CD4-positive, alpha-beta T cell (primary cell): ENCODE measurements at regions not wholly inside any gene's neighbourhood (a gene's known extent, or its start where the extent isn't known, plus 50 kb on each side); places are given as distances from the start of the nearest gene placed in this dataset.
"Not testable (repeated sequence)": the region's sequence is repeated elsewhere in the genome, so short reads cannot be mapped to it uniquely, and the experiment has no call there.

Experiments used
- ATAC-seq: fragments of 200-7000 bp; cut with Tn5 transposase; one replicate; pipeline ENCODE4 v1.10.0; 2022; ENCODE audit warnings: mild to moderate bottlenecking; ENCODE audit not compliant: poor library complexity
- CTCF ChIA-PET: fragments of 350-600 bp; sonication (Branson Sonifier 250); formaldehyde crosslinking; loops from one replicate; lab custom pipeline; 2021; ENCODE audit warnings: antibody characterized with exemption, inconsistent platforms; lab: Charles Lee
- POLR2A ChIA-PET: fragments of 350-600 bp; sonication (Branson Sonifier 250); formaldehyde crosslinking; loops from one replicate; lab custom pipeline; 2021; ENCODE audit warnings: antibody characterized with exemption, inconsistent platforms; lab: Charles Lee
- DNase-seq, 14 experiments: peaks; one replicate each; pipeline ENCODE4 v3.0.0-alpha.2; 2013 to 2020; ENCODE audit warnings: mixed read lengths in 2 of 14
- H3K27ac ChIP-seq, 2 donors: one replicate each; pipeline versions ENCODE4 v1.5.1 to v1.7.0; 2013; ENCODE audit warnings: low read length in 2 of 2, low read depth in 1 of 2, mild to moderate bottlenecking in 1 of 2
- H3K27me3 ChIP-seq, 2 experiments: 1 replicate in 1 of 2; 2 replicates in 1 of 2; pipeline versions ENCODE4 v1.6.1 to v1.7.0; 2013; ENCODE audit warnings: low read length in 2 of 2, control low read depth in 1 of 2, mild to moderate bottlenecking in 1 of 2, moderate library complexity in 1 of 2; ENCODE audit not compliant: insufficient read depth in 2 of 2, control insufficient read depth in 1 of 2
- H3K36me3 ChIP-seq: one replicate; pipeline ENCODE4 v1.6.1; 2013; ENCODE audit warnings: low read length, control low read depth; ENCODE audit not compliant: insufficient read depth
- H3K4me1 ChIP-seq: one replicate; pipeline ENCODE4 v1.6.1; 2013; ENCODE audit warnings: low read length, control low read depth; ENCODE audit not compliant: insufficient read depth
- H3K4me3 ChIP-seq: one replicate; pipeline ENCODE4 v1.5.1; 2013; ENCODE audit warnings: mild to moderate bottlenecking, low read length, moderate library complexity
- H3K9me3 ChIP-seq, 2 experiments: 1 replicate in 1 of 2; 2 replicates in 1 of 2; pipeline versions ENCODE4 v1.6.1 to v1.7.0; 2013; ENCODE audit warnings: low read length in 2 of 2, mild to moderate bottlenecking in 2 of 2, control low read depth in 1 of 2, moderate library complexity in 1 of 2; ENCODE audit not compliant: control insufficient read depth in 1 of 2, insufficient read depth in 1 of 2
- H3K27ac Mint-ChIP-seq: one replicate; pipeline ENCODE4 v1.8.0; 2020; ENCODE audit warnings: mixed read lengths
- H3K27me3 Mint-ChIP-seq: one replicate; pipeline ENCODE4 v1.8.0; 2021; ENCODE audit warnings: mixed read lengths
- H3K36me3 Mint-ChIP-seq: one replicate; pipeline ENCODE4 v1.8.0; 2021; ENCODE audit warnings: low read depth, mixed read lengths
- H3K4me1 Mint-ChIP-seq: one replicate; pipeline ENCODE4 v1.8.0; 2021; ENCODE audit warnings: low read depth, mixed read lengths
- H3K4me3 Mint-ChIP-seq: one replicate; pipeline ENCODE4 v1.8.0; 2020; ENCODE audit warnings: mild to moderate bottlenecking, mixed read lengths
- H3K9me3 Mint-ChIP-seq: one replicate; pipeline ENCODE4 v1.8.0; 2020; ENCODE audit warnings: mixed read lengths
- intact Hi-C, 2 experiments: fragments of 100-400 bp; cut with DNase I in 1 of 2; cut with micrococcal nuclease in 1 of 2; formaldehyde crosslinking; loops; one replicate each; pipeline versions ENCODE4 v1.15.1 to v1.9.0; 2023 to 2025; cut with DNase I, micrococcal nuclease

- DNase-seq, H3K9me3 Mint-ChIP-seq, H3K4me1 ChIP-seq, H3K27me3 Mint-ChIP-seq, H3K9me3 ChIP-seq, ATAC-seq, H3K27ac Mint-ChIP-seq, H3K4me1 Mint-ChIP-seq, H3K4me3 ChIP-seq, POLR2A ChIA-PET, intact Hi-C loops, CTCF ChIA-PET, H3K36me3 Mint-ChIP-seq, H3K36me3 ChIP-seq, H3K27me3 ChIP-seq, H3K27ac ChIP-seq, H3K4me3 Mint-ChIP-seq: not testable (repeated sequence)
These were observed 115.6 kb upstream of the FABP2 start for GRCh38 chr4:119437515-119437914.

DNA sequence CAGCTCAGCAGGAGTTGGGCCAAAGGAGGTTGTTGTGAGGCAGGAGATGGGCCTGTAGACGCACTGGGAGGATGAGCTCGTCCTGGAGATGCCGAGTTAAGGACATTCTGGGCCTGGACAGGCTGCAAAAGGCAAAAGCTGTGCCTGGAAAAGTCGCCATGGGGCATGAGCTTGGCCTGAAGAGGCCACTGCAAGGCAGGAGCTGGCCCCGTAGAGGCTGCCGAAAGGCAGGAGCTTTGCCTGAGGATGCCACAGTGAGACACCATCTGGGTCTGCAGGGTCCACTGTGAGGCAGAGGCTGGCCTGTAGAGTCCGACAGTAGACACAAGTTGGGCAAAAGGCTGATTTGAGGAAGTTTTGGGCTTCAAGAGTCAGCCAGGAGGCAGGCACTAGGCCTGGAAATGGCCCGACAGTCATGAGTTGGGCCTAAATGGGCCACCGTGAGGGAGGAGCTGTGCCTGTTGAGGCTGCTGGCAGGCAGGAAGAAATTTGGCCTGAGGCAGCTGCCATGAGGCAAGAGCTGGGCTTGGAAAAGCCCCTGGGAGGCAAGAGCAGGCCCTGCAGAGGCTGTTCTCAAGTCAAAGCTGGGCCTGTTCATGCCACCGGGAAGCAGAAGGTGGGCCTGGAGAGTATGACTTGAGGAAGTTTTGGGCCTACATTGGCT lies 86.8 kb upstream of the FABP2 start:
- POLR2A ChIA-PET, H3K9me3 ChIP-seq, H3K27ac ChIP-seq, DNase-seq, H3K27me3 ChIP-seq, ATAC-seq, H3K27ac Mint-ChIP-seq, H3K9me3 Mint-ChIP-seq, H3K4me1 ChIP-seq, H3K4me3 Mint-ChIP-seq, H3K4me3 ChIP-seq, CTCF ChIA-PET, H3K36me3 Mint-ChIP-seq, H3K27me3 Mint-ChIP-seq, H3K4me1 Mint-ChIP-seq, H3K36me3 ChIP-seq: not testable (repeated sequence)
- intact Hi-C loops: loop anchor here in 1 of 2 experiments (10.0 kb wide), 1 partner anchor 74 kb away; no protein-coding TSS in a partner anchor

- H3K27ac Mint-ChIP-seq, CTCF ChIA-PET, H3K4me3 ChIP-seq, H3K27ac ChIP-seq, POLR2A ChIA-PET, H3K4me3 Mint-ChIP-seq, H3K9me3 Mint-ChIP-seq, H3K36me3 Mint-ChIP-seq, H3K27me3 ChIP-seq, H3K36me3 ChIP-seq, H3K4me1 Mint-ChIP-seq, DNase-seq, ATAC-seq, H3K4me1 ChIP-seq, H3K27me3 Mint-ChIP-seq, H3K9me3 ChIP-seq: not testable (repeated sequence)
- intact Hi-C loops: loop anchor here in 1 of 2 experiments (10.0 kb wide), 1 partner anchor 72 kb away; no protein-coding TSS in a partner anchor
These were observed 85.0 kb upstream of the FABP2 start for GRCh38 chr4:119406721-119407460.

GRCh38 chr4:119406041-119406440 lies 84.1 kb upstream of the FABP2 start:
- H3K9me3 ChIP-seq, H3K36me3 Mint-ChIP-seq, H3K27me3 ChIP-seq, H3K4me1 ChIP-seq, H3K27ac ChIP-seq, H3K4me3 ChIP-seq, CTCF ChIA-PET, DNase-seq, H3K9me3 Mint-ChIP-seq, POLR2A ChIA-PET, H3K4me1 Mint-ChIP-seq, ATAC-seq, H3K27me3 Mint-ChIP-seq, H3K27ac Mint-ChIP-seq, H3K36me3 ChIP-seq, H3K4me3 Mint-ChIP-seq: not testable (repeated sequence)
- intact Hi-C loops: loop anchor here in 1 of 2 experiments (10.0 kb wide), 1 partner anchor 71 kb away; no protein-coding TSS in a partner anchor

GRCh38 chr4:119402322-119403308 lies 80.7 kb upstream of the FABP2 start:
- POLR2A ChIA-PET, H3K4me3 Mint-ChIP-seq, H3K27me3 Mint-ChIP-seq, H3K27me3 ChIP-seq, H3K4me3 ChIP-seq, CTCF ChIA-PET, H3K9me3 ChIP-seq, H3K27ac ChIP-seq, DNase-seq, H3K36me3 ChIP-seq, H3K27ac Mint-ChIP-seq, H3K36me3 Mint-ChIP-seq, H3K4me1 ChIP-seq, H3K4me1 Mint-ChIP-seq, H3K9me3 Mint-ChIP-seq, ATAC-seq: not testable (repeated sequence)
- intact Hi-C loops: loop anchor here in 1 of 2 experiments (10.0 kb wide), 1 partner anchor 68 kb away; no protein-coding TSS in a partner anchor

- ATAC-seq, H3K9me3 Mint-ChIP-seq, POLR2A ChIA-PET, H3K27me3 ChIP-seq, H3K27me3 Mint-ChIP-seq, H3K27ac Mint-ChIP-seq, H3K4me3 ChIP-seq, H3K4me1 ChIP-seq, H3K27ac ChIP-seq, intact Hi-C loops, H3K9me3 ChIP-seq, DNase-seq, H3K36me3 Mint-ChIP-seq, H3K36me3 ChIP-seq, H3K4me3 Mint-ChIP-seq, CTCF ChIA-PET, H3K4me1 Mint-ChIP-seq: not testable (repeated sequence)
These were observed 73.8 kb upstream of the FABP2 start for GRCh38 chr4:119395701-119396100.
